Fibroblast of lung (primary cell): ENCODE measurements at regions not wholly inside any gene's neighbourhood (a gene's known extent, or its start where the extent isn't known, plus 50 kb on each side); places are given as distances from the start of the nearest gene placed in this dataset.

Source experiments
- DNase-seq, 2 donors: peaks; one replicate each; pipeline versions ENCODE4 v3.0.0 to v3.0.0-alpha.2; 2010; ENCODE audit warnings: low read depth in 2 of 2
- H2AFZ ChIP-seq: 2 replicates; pipeline ENCODE4 v1.5.1; 2012; ENCODE audit warnings: low read length, control low read depth, inconsistent platforms
- H3K27ac ChIP-seq: 2 replicates; pipeline ENCODE4 v1.5.1; 2011; ENCODE audit warnings: low read length, control low read depth; ENCODE audit not compliant: insufficient read depth
- H3K27me3 ChIP-seq: 2 replicates; pipeline ENCODE4 v1.5.1; 2011; ENCODE audit warnings: mild to moderate bottlenecking, low read length; ENCODE audit not compliant: control insufficient read depth, insufficient read depth
- H3K36me3 ChIP-seq: 2 replicates; pipeline ENCODE4 v1.5.1; 2011; ENCODE audit warnings: low read length; ENCODE audit not compliant: control insufficient read depth, insufficient read depth
- H3K4me1 ChIP-seq: 2 replicates; pipeline ENCODE4 v1.5.1; 2011; ENCODE audit warnings: low read length; ENCODE audit not compliant: control insufficient read depth, insufficient read depth; ENCODE audit errors: extremely low read depth
- H3K4me2 ChIP-seq: 2 replicates; pipeline ENCODE4 v1.5.1; 2011; ENCODE audit warnings: low read length, control low read depth; ENCODE audit not compliant: insufficient read depth; ENCODE audit errors: extremely low read depth
- H3K4me3 ChIP-seq, 4 experiments: fragments of 200-600 bp in 1 of 4; sonication (generic) in 1 of 4; replicated peaks in 1 of 4; 2 replicates each; pipeline ENCODE4 v1.5.1; 2011 to 2016; ENCODE audit warnings: low read length in 4 of 4, low read depth in 3 of 4, mild to moderate bottlenecking in 3 of 4, control low read depth in 2 of 4, inconsistent platforms in 1 of 4, mixed read lengths in 1 of 4; ENCODE audit not compliant: insufficient read depth in 1 of 4; ENCODE audit errors: control extremely low read depth in 1 of 4
- H3K79me2 ChIP-seq: 2 replicates; pipeline ENCODE4 v1.5.1; 2012; ENCODE audit warnings: mild to moderate bottlenecking, low read length, inconsistent platforms; ENCODE audit not compliant: control insufficient read depth, insufficient read depth
- H3K9ac ChIP-seq: 2 replicates; pipeline ENCODE4 v1.5.1; 2011; ENCODE audit warnings: mild to moderate bottlenecking, low read length, control low read depth; ENCODE audit not compliant: insufficient read depth
- H3K9me3 ChIP-seq: 2 replicates; pipeline ENCODE4 v1.5.1; 2012; ENCODE audit warnings: low read depth, low read length; ENCODE audit not compliant: control insufficient read depth, insufficient read depth
- H4K20me1 ChIP-seq: 2 replicates; pipeline ENCODE4 v1.5.1; 2011; ENCODE audit warnings: low read length; ENCODE audit not compliant: control insufficient read depth, insufficient read depth; ENCODE audit errors: extremely low read depth
- EZH2 ChIP-seq: IDR thresholded peaks from 2 replicates; pipeline ENCODE4 v1.5.1; 2012; ENCODE audit warnings: low read length, control low read depth, mild to moderate bottlenecking; ENCODE audit errors: missing control alignments
- TF ChIP-seq, protein P1 (sequence below), 2 donors: IDR thresholded peaks in 1 of 2; conservative IDR thresholded peaks in 1 of 2; 1 replicate in 1 of 2; 2 replicates in 1 of 2; pipeline ENCODE4 v1.5.1; 2011 to 2012; ENCODE audit warnings: low read length in 2 of 2, control low read depth in 1 of 2, inconsistent platforms in 1 of 2, low read depth in 1 of 2, mild to moderate bottlenecking in 1 of 2

DNA sequence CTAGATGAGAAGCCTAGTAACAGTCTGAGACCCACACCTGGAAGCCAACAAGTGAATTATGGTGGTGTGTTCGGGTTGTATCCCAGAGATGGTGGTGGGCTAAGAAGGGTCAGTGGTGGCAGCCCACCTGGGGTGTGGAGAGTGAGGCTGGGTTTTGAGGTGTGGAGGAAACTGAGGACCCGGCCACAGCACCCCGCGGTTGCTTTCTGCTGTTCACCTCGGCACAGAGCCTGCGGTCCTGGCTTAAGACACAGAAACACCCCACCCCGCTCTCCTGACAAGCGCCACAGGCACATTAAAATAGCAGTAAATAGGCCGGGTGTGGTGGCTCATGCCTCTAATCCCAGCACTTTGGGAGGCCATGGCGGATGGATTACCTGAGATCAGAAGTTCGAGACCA, 395.1 kb downstream of the GLRX3 start:
- Histone ChIP-seq H3K9me3 (no peaks in the 10 kb centered on the region), H3K4me2 (no peak overlapping the region), H3K9ac (no peak overlapping the region), H3K36me3 (no peaks in the 10 kb centered on the region), H3K27me3 (no peaks in the 10 kb centered on the region), H3K4me3 (no peak overlapping the region), H3K79me2 (no peaks in the 10 kb centered on the region), H4K20me1 (no peaks in the 10 kb centered on the region), H3K4me1 (no peaks in the 10 kb centered on the region), H3K27ac (no peak overlapping the region), H2AFZ (no peak overlapping the region)
- TF ChIP-seq, protein P1, sequence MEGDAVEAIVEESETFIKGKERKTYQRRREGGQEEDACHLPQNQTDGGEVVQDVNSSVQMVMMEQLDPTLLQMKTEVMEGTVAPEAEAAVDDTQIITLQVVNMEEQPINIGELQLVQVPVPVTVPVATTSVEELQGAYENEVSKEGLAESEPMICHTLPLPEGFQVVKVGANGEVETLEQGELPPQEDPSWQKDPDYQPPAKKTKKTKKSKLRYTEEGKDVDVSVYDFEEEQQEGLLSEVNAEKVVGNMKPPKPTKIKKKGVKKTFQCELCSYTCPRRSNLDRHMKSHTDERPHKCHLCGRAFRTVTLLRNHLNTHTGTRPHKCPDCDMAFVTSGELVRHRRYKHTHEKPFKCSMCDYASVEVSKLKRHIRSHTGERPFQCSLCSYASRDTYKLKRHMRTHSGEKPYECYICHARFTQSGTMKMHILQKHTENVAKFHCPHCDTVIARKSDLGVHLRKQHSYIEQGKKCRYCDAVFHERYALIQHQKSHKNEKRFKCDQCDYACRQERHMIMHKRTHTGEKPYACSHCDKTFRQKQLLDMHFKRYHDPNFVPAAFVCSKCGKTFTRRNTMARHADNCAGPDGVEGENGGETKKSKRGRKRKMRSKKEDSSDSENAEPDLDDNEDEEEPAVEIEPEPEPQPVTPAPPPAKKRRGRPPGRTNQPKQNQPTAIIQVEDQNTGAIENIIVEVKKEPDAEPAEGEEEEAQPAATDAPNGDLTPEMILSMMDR (conservative IDR thresholded peaks at IDR 0.05 in 1 of 2, IDR thresholded peaks at IDR 0.05 in 1 of 2; ENCODE audit: low read depth in 1 of 2, low read length in 2 of 2) = no peak
- no peak for TF ChIP-seq EZH2
- no peak for DNase-seq

DNA sequence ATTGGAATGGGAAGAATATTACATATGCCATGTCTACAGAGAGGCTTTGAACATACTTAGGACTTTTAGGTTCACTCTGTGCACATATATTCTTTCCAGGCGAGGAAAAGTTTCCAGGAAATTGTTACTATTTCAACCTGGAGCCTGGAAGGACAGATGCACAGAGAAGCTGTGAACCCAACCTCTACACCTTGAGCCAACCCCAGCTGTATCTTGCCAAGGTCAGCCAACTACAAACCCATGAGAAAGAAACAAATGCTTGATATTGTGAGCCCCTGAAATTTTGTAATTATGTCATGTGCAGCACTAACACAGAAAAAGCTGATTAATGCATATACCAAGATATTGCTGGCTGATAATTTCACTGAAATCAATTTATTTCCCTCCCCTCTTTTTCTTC, 404.9 kb downstream of the GLRX3 start:
- no peaks in the 10 kb centered on the region for H3K36me3 ChIP-seq
- H3K9ac ChIP-seq = no peak overlapping the region
- TF ChIP-seq, protein P1 (conservative IDR thresholded peaks at IDR 0.05 in 1 of 2, IDR thresholded peaks at IDR 0.05 in 1 of 2; ENCODE audit: low read depth in 1 of 2, low read length in 2 of 2) = no peak
- no peak for TF ChIP-seq EZH2
- H4K20me1 ChIP-seq = no peaks in the 10 kb centered on the region
- H3K27ac ChIP-seq = no peak overlapping the region
- H3K4me1 ChIP-seq = no peaks in the 10 kb centered on the region
- H3K79me2 ChIP-seq = no peaks in the 10 kb centered on the region
- H2AFZ ChIP-seq = no peak overlapping the region
- H3K9me3 ChIP-seq = no peaks in the 10 kb centered on the region
- H3K4me2 ChIP-seq = no peak overlapping the region
- H3K4me3 ChIP-seq = no peak overlapping the region
- H3K27me3 ChIP-seq = no peaks in the 10 kb centered on the region
- no peak for DNase-seq

DNA sequence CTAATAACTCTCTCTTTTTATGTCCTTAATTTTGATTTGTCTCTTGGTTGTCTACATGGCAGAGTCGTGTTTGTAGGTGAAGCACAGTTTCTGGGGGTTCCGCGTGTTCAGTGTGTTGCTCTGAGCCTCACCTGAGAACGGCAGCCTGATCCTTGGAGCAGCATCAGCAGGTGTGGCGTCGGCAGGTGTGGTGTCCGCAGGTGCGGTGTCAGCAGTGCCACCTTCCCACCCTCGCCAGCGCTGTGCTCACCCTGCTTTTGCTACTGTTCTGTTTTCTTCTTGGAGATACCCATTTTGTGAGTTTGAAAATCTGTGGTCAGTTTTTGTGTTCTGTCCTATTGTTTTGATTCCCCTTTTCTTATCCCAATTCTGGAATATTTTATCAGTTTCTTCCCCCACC, 406.6 kb downstream of the GLRX3 start:
- no peak overlapping the region for H3K27ac ChIP-seq
- DNase-seq = no peak
- H3K36me3 ChIP-seq = no peaks in the 10 kb centered on the region

More for the DNA sequence above, 406.6 kb downstream of the GLRX3 start:
- no peaks in the 10 kb centered on the region for H4K20me1 ChIP-seq
- no peaks in the 10 kb centered on the region for H3K27me3 ChIP-seq
- no peak overlapping the region for H2AFZ ChIP-seq
- no peak overlapping the region for H3K9ac ChIP-seq
- no peak overlapping the region for H3K4me3 ChIP-seq
- no peak overlapping the region for H3K4me2 ChIP-seq
- no peaks in the 10 kb centered on the region for H3K4me1 ChIP-seq
- no peaks in the 10 kb centered on the region for H3K79me2 ChIP-seq
- no peaks in the 10 kb centered on the region for H3K9me3 ChIP-seq
- no peak for TF ChIP-seq EZH2
- TF ChIP-seq, protein P1 (conservative IDR thresholded peaks at IDR 0.05 in 1 of 2, IDR thresholded peaks at IDR 0.05 in 1 of 2; ENCODE audit: low read depth in 1 of 2, low read length in 2 of 2) = no peak
